PC-3 (cell line): ENCODE measurements at regions not wholly inside any gene's neighbourhood (a gene's known extent, or its start where the extent isn't known, plus 50 kb on each side); places are given as distances from the start of the nearest gene placed in this dataset.

Source experiments
- CTCF ChIP-seq: fragments of 300-600 bp; sonication (generic); conservative IDR thresholded peaks from 2 replicates; pipeline ENCODE4 v1.5.1; 2017; ENCODE audit warnings: antibody characterized with exemption, low read depth, mild to moderate bottlenecking, low read length
- EZH2phosphoT487 ChIP-seq: fragments of 300-600 bp; sonication (generic); IDR thresholded peaks from 2 replicates; pipeline ENCODE4 v1.6.1; 2018; ENCODE audit warnings: mild to moderate bottlenecking, antibody characterized with exemption, low read length, borderline replicate concordance

DNA sequence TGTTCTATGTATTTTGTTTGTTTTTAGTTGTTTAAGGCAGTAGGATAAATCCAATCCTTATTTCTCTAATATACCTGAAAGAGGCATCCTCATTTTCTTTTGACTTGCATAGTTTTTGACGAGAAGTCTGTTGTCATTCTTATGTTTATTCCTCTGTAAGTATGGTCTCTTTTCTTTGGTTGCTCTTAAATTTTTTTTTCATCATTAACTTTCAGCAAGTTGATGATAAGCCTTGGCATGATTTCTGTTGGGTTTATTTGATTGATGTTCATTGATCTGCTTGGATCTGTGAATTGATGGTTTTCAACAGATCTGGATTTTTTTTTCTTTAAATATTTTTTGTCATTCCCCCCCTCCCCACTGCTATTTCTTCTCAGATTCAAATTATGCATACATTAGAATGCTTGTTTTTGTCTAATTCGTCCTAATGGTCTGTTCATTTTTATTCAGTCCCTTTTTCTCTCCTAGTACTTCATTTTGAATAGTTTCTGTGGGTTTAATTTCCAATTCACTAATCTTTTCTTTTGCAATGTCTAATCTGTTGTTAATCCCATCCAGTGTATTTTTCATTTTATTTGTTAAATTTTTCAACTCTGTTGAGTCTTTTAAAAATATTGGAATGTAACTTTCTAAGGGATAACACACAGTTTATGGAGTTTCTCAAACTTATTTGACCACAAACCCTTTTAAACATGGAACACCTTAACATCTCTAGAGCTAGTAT is 495.9 kb downstream of the CSNK1G3 start:
- TF ChIP-seq CTCF: no peak
- TF ChIP-seq EZH2phosphoT487: no peak
